Esophagus squamous epithelium (tissue), 5 donors: ENCODE measurements at regions not wholly inside any gene's neighbourhood (a gene's known extent, or its start where the extent isn't known, plus 50 kb on each side); places are given as distances from the start of the nearest gene placed in this dataset.

Experiments
- DNase-seq: peaks from one replicate; lab custom pipeline; 2025; lab: John Stamatoyannopoulos, UW
- H3K27ac ChIP-seq, 4 donors: fragments of 200-600 bp; sonication (generic); one replicate each; pipeline ENCODE4 v1.5.1; 2016 to 2019; ENCODE audit warnings: mild to moderate bottlenecking in 1 of 4
- H3K27me3 ChIP-seq, 4 donors: fragments of 200-600 bp; sonication (generic); 1 replicate in 3 of 4; 2 replicates in 1 of 4; pipeline versions ENCODE4 v1.5.1 to v1.6.0; 2017 to 2021; ENCODE audit warnings: antibody characterized with exemption in 1 of 4
- H3K36me3 ChIP-seq, 3 donors: fragments of 200-600 bp; sonication (generic); one replicate each; pipeline ENCODE4 v1.5.1; 2016 to 2019
- H3K4me1 ChIP-seq, 3 donors: fragments of 200-600 bp; sonication (generic); one replicate each; pipeline ENCODE4 v1.5.1; 2017 to 2019
- H3K4me3 ChIP-seq, 4 donors: fragments of 200-600 bp; sonication (generic); 1 replicate in 3 of 4; 2 replicates in 1 of 4; pipeline ENCODE4 v1.5.1; 2016 to 2019; ENCODE audit warnings: mild to moderate bottlenecking in 2 of 4, moderate library complexity in 1 of 4
- H3K9me3 ChIP-seq, 3 donors: fragments of 200-600 bp; sonication (generic); one replicate each; pipeline ENCODE4 v1.5.1; 2016 to 2019
- CTCF ChIP-seq, 6 experiments: fragments of 450-650 bp in 4 of 6; fragments of 200-600 bp in 2 of 6; sonication (generic) in 2 of 6; IDR thresholded peaks; one replicate each; pipeline ENCODE4 v1.5.1; 2016 to 2019; ENCODE audit warnings: antibody characterized with exemption in 6 of 6, mild to moderate bottlenecking in 4 of 6, moderate library complexity in 4 of 6
- POLR2A ChIP-seq, 4 donors: fragments of 450-650 bp; IDR thresholded peaks; one replicate each; pipeline ENCODE4 v1.6.1; 2017; ENCODE audit warnings: antibody characterized with exemption in 4 of 4, mild to moderate bottlenecking in 4 of 4, moderate library complexity in 3 of 4
- WGBS, 2 donors: methylation state at CpG; one replicate each; pipeline ENCODE4 v1.1.5; 2018; 5-methylcytosine and 5-hydroxymethylcytosine counted together
- intact Hi-C: fragments of 100-400 bp; cut with DNase I; formaldehyde crosslinking; loops from one replicate; pipeline ENCODE4 v1.15.0; 2022
- donor health status: DM: yes; HTN: yes; CAD: no.

- TF ChIP-seq POLR2A (IDR thresholded peaks at IDR 0.05) (no peak), CTCF (IDR thresholded peaks at IDR 0.05) (no peak)
- Histone ChIP-seq H3K4me3 (no peak overlapping the region), H3K36me3 (no peaks in the 10 kb centered on the region), H3K4me1 (peaks cover 3 to 45% (median 3%) of the 10 kb centered on the region in 3 donors), H3K27me3 (no peaks in the 10 kb centered on the region), H3K9me3 (no peaks in the 10 kb centered on the region), H3K27ac (peak overlapping the region in 3 of 4 donors; percentile 49 to 73 (median 71))
- intact Hi-C loops: no loop called here
- no peak for DNase-seq
Observed at GRCh38 chr3:189507856-189508255, 123.3 kb upstream of the TP63 start.

DNA sequence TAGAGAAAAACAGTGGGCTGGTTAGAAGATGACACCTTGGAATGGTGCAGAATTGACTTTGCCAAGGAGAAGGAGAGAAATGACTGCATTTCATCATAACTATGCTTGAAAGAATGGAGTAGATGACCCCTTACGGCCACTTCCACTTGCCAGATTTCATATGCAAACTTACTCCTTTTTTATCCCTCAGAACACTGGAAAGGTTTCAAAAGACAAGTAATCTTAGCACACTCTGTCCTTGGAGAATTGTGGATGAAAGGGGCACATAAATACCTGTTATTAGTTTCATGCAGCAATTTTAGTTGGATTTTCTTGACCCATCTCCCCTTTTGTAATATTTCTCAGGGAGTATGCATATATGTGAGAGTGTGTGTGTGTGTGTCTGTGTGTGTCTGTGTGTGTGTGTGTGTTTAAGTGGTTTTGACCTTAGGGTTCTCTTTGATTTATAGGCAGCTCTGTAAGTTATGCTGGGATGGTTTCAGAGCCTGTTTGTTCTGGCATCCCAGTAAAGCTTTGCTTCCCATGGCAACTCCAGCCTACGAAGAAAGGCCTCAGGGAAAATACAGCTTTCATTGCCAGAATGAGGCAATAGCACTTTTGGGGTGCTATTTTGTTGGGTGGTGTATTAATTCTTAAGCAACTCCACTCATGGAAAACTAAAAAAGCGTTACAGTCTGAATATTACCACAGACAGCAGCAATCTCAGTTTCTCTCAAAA lies 122.2 kb upstream of the TP63 start:
- H3K4me3 ChIP-seq: no peak overlapping the region
- H3K4me1 ChIP-seq: peaks cover 3 to 52% (median 3%) of the 10 kb centered on the region in 3 donors
- no peak for DNase-seq
- no peaks in the 10 kb centered on the region for H3K9me3 ChIP-seq
- H3K27me3 ChIP-seq: no peaks in the 10 kb centered on the region
- WGBS, 2 donors: 29 to 40% methylated on average over 3 of the region's 3 CpGs
- no peaks in the 10 kb centered on the region for H3K36me3 ChIP-seq
- intact Hi-C loops: no loop called here
- H3K27ac ChIP-seq: peak overlapping the region; percentile 24 to 73 (median 60)
- TF ChIP-seq CTCF (IDR thresholded peaks at IDR 0.05) (no peak), POLR2A (IDR thresholded peaks at IDR 0.05) (no peak)

DNA sequence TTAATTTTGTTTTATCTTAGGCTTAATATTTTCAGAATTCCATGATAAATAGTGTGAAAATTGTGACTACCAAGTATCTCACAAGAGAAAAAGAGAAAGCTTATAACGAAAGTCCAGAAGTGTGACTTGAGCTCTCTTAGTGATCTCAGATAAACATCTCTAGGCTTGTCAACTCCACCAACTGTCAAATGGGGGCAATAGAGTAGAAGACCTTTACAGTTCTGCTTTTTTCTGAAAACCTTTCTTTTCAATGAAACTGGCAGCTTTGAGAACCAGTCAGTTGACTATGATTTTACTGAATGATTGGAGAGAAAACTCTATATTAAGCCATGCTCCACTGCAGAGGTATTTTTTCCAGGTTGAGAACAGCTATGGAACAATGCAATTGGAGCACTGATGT lies 119.2 kb upstream of the TP63 start:
- Histone ChIP-seq H3K36me3 (no peaks in the 10 kb centered on the region), H3K27ac (peak overlapping the region; percentile 76 to 89 (median 79)), H3K4me1 (peaks cover 3 to 54% (median 3%) of the 10 kb centered on the region in 3 donors), H3K9me3 (no peaks in the 10 kb centered on the region), H3K27me3 (no peaks in the 10 kb centered on the region), H3K4me3 (no peak overlapping the region)
- TF ChIP-seq CTCF (IDR thresholded peaks at IDR 0.05): no peak
- TF ChIP-seq POLR2A (IDR thresholded peaks at IDR 0.05): no peak
- intact Hi-C loops: no loop called here
- 64 to 77% methylated on average over 1 of the region's 1 CpG for WGBS, 2 donors
- no peak for DNase-seq

DNA sequence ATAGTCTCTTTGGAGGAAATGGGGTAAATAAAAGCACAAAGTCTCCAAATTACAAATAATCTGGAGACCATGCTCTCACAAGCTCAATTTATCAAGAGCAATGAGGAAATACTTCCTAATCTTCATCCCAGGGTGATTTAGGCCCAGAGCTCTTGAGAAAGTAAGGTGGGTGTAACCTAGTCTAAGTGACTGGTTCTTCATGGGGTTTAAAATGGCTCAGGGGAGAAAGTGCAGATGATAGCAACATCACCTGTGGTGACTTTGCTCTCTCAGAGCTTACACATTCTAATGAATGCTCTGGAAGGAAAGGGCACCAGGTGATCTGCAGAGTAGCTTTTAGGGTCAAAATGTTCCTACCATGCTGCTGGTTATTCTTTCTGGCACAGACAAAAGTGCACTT lies 118.4 kb upstream of the TP63 start:
- Histone ChIP-seq H3K36me3 (no peaks in the 10 kb centered on the region), H3K9me3 (no peaks in the 10 kb centered on the region), H3K4me3 (no peak overlapping the region), H3K27me3 (no peaks in the 10 kb centered on the region), H3K4me1 (peaks cover 3 to 50% (median 3%) of the 10 kb centered on the region in 3 donors), H3K27ac (peak overlapping the region; percentile 76 to 89 (median 79))
- intact Hi-C loops: no loop called here
- DNase-seq: no peak
- TF ChIP-seq CTCF (IDR thresholded peaks at IDR 0.05) (no peak), POLR2A (IDR thresholded peaks at IDR 0.05) (no peak)

DNA sequence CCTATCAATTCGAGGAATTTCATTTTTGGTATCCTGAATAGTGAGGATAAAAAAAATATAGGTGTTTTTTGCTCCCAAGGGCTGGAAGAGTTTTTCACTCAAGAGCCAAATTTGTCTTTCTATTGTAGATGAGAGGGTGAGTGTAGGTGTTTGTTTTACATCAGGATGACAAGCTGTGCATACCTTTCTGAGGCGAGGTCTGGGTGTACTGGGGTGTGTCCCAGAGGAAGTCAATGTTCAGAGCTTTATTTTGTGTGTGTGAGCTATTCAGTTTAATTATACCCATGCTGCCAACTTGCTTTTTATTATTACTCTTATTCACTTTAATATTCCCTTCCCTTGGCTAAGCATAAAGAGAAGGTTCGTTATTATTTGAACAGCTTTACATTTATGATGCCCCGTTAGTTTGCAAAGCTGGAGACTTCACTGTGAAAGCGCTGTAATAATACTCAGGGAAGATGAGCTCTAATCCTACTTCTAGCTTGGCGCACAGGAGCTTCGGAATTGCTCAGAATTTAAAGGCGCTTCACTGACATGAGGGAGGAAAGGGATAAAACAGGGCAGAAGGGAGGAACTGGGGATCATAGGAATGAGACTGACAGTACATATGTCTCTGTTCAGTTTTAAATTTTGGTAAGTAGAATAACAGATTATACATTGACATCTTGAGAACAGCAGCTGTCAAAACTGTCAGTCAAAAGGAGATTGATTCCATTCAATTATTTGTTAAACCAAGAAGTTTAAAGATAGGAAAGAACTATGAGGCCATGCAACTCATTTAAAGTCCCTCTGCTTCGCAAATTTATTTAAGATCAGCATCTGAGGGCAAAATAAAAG lies 117.7 kb upstream of the TP63 start:
- Histone ChIP-seq H3K4me3 (no peak overlapping the region), H3K36me3 (no peaks in the 10 kb centered on the region), H3K27me3 (no peaks in the 10 kb centered on the region), H3K27ac (peak overlapping the region; percentile 76 to 89 (median 79)), H3K9me3 (no peaks in the 10 kb centered on the region), H3K4me1 (peaks cover 3 to 44% (median 3%) of the 10 kb centered on the region in 3 donors)
- WGBS, 2 donors: 35 to 54% methylated on average over 9 of the region's 9 CpGs
- TF ChIP-seq POLR2A (IDR thresholded peaks at IDR 0.05) (no peak), CTCF (IDR thresholded peaks at IDR 0.05) (no peak)
- intact Hi-C loops: no loop called here
- DNase-seq: no peak
